NCI-H82 (cell line): ENCODE measurements at regions not wholly inside any gene's neighbourhood (a gene's known extent, or its start where the extent isn't known, plus 50 kb on each side); places are given as distances from the start of the nearest gene placed in this dataset.

Experiments used
- DNase-seq: peaks from one replicate; lab custom pipeline; 2025; lab: John Stamatoyannopoulos, UW

DNA sequence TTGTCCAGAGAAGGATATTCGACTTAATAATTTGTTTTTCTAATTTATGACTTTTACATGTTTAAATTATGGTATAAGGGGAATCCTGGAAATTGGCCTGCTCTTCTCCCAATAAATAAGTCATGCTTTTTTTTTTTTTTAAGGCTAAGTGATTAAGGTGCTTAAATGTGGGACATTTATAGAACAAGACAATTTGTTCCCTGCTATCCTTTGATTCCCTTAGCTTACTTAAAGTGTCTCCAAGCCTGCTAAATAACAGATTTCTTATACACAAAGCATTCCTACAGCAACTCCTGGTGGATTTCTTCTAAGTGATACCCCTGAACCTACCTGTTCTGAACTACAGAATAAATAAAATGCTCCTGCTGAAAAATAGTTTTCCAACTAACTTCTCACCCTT, 233.0 kb upstream of the UGT8 start:
- DNase-seq: no peak

- DNase-seq: no peak
Observed at GRCh38 chr4:114366368-114366767, 232.2 kb upstream of the UGT8 start.

- DNase-seq: no peak
Observed at GRCh38 chr4:114368751-114369150, 229.9 kb upstream of the UGT8 start.

DNA sequence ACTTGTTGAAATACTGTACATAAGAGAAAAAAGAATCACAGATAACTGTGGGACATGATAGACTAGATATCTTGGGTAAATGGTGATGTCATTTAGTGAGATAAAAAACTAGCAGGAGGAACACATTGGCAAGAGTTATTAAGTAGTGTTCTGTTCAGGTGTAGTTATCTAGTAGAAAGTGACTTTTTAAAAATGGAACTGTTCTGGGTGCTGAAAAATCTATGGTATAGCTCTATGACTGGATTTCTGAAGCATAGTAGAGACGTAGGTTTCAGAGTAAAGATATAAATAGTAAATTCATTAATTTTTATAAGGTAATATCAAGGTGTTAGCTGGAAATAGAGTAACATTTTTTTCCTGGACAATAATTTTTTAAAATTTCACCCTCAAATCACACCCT, 225.1 kb upstream of the UGT8 start:
- no peak for DNase-seq

GRCh38 chr4:114378305-114378903, 220.2 kb upstream of the UGT8 start:
- no peak for DNase-seq

- no peak for DNase-seq
Observed at GRCh38 chr4:114383067-114383466, 215.5 kb upstream of the UGT8 start.

GRCh38 chr4:114383721-114384120, 214.9 kb upstream of the UGT8 start:
- DNase-seq: no peak

GRCh38 chr4:114384629-114385028, 214.0 kb upstream of the UGT8 start:
- peak; percentile 16 for DNase-seq

DNA sequence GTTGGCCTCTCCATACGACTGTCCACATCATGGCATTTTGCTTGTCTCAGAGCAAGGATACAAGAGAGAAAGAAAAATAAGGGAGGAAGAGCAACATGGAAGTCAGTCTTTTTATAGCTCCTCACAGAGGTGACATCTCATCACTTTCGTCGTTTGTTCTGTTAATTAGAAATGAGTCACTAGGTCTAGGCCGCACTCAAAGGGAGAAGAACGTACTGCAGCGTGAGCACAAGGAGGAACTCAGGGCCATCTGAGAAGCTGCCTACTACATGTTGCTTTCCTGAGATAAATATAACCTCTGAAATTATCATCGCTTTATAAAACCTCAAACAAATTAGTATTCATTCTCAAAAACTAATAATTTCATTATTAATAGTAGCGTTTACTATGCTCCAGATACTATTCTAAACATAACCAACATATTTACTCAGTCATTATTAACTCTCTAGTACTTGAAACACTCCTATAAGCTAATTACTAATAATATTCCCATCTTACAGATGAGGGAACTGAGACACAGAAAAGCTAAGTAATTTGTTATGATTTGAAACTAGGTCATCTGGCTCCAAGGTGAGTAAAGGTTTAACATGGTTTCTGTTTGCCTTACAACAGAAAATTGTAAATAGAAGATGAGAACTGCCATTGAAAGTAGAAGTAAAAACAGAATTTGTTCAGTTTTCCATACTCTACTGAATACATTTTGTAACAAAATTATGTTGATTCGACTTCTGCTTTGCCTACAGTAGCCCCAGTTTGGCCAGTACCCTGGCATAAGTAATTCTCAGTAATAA, 213.2 kb upstream of the UGT8 start:
- DNase-seq: no peak

DNA sequence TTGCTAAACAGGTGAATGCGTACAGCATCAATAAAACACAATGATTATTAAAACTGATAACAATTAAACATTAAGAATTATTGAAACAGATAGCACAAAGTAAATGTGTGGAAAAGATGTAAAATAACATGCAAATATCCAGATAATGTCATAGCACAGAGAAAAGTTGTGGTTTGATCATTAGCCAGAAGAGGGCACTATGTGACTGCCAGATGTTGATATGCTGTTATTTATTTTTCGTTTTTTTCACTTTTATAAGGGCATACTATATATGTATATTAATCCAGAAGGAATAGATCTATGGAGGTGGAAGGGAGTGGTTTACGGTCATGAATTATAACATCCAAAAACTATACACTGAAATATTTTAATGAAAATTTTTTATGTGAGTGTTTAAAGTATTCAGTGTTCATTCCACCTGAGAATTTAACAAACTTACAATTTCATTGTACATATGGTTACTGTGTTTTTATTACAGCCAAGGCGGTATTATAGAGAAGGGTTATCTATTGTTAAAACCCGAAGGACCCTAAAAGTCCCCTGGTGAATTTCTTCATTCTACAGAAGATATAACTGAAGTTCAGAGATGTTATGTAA, 211.9 kb upstream of the UGT8 start:
- peak; percentile 33 for DNase-seq

DNA sequence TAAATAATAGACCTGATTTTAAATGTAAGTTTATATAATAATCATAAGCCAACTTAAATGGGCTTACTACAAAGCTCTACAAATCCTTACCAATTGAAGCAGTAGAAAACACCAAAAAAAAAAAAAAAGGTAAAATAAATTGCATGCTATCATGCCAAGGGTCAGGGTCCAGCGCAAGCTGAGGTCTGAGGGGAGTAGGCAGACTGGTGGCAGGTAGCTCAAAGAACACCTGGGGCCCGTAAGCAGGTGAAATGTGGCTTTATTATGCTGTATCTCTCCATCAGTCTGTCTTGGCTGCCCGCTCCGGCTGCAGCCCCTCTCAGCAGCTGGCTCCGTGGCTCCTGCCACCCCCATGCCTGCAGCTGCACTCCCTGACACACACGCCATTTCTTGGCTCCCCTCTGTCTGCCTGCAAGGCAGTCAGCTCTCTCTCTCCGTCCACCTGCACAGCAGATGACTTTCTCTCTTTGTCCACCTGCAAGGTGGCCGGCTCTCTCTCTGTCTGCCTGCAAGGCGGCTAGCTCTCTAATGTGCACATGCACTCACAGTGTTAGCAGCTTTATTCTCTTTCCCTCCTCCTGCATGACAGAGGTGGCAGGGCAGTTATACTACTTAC, 209.4 kb upstream of the UGT8 start:
- DNase-seq: no peak

DNA sequence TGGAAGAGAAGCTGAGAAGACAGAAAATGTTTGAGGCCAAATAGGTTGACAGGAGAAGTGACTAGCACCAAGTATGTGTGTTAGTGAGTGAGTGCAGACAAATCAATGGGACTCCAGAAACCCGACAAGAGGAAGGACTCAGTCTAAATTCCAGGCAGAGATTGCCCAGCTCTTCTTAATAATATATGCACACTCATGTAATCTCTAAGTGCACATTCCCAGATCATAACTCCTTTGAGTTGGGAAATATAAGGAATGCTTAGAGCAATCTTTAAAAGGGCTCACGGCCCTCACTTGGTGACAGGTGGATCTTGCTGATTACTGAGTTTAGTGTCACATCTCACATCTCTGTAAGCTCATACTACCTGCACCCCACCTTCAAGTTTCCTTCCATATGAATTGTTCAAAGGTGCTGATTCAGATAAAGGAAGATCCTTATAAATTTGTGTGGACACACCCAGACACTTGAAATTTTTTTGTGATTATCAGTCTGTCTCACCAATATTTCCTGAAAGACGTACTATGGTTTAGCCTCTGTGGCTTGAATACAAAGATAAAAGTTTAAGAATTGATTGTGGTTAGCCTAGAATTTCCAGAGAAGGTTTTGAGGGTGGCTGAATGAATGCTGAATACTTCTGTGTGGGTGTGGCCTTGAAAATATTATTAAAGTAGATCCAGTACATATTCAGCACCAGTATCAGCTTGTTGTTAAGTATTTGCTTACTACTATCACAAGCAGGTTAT, 205.1 kb upstream of the UGT8 start:
- no peak for DNase-seq

DNA sequence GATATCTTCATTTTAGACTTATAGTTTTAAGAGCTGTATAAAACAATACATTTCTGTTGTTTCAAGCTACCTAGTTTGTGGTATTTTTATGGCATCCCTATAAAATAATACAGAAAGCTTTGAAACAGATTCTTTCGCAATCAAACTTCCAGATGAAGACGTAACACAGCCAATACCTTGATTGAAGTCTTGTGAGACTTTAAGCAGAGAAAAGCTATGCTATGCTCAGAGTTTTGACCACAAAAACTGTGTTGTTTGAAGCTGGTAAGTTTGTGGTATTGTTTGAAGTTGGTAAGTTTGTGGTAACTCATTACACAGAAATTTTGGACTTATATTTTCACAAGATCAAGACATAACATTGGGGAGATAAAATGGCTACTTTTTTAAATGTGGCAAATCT, 201.8 kb upstream of the UGT8 start:
- no peak for DNase-seq

GRCh38 chr4:114398410-114398809, 200.2 kb upstream of the UGT8 start:
- no peak for DNase-seq

- no peak for DNase-seq
Observed at GRCh38 chr4:114399105-114399504, 199.5 kb upstream of the UGT8 start.

GRCh38 chr4:114400531-114400930, 198.1 kb upstream of the UGT8 start:
- DNase-seq: no peak

DNA sequence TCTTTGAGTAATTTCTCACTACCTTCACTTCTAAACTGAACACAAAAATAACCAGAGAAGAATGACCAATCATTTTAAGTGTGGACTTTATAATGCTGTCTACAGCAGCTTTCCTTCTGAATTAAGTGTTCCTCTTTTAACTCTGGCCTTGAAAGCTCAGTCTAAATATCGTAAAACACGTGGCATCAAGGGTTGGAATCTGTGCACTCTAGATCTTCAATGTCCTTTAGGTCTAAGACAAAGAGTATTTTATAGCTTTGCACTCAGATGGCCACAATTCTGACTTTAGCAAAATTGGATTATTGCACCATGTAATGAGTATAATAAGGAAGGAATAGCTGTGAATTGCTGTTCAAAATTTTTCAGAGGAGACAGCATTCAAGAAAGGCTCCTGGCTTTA, 197.1 kb upstream of the UGT8 start:
- DNase-seq: no peak

- no peak for DNase-seq
Observed at GRCh38 chr4:114417214-114417613, 181.4 kb upstream of the UGT8 start.

- no peak for DNase-seq
Observed at GRCh38 chr4:114420069-114420468, 178.5 kb upstream of the UGT8 start.

DNA sequence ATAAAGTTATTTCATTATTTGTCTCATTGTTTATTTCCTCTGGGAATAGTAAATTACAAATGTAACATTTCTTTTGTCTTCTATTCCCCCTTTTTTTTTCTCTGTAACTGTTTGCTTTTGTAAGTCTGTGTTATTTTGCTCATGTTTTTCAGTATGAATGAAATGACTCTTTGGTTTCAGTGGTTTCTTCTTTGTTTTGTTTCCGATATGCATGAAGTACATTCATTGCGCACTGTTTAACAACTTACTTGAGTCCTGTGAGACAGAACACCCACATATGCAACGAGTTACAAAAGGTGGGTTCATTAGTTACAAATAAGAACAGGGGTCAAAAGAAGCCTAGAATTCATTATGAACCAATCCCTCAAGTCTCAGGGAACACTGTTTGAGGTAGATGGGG, 175.0 kb upstream of the UGT8 start:
- no peak for DNase-seq

- no peak for DNase-seq
Observed at GRCh38 chr4:114435116-114435515, 163.5 kb upstream of the UGT8 start.

- DNase-seq: no peak
Observed at GRCh38 chr4:114442856-114443255, 155.8 kb upstream of the UGT8 start.
